SIG-M5 treated with dmso at 0.1 percent for 504 hours (cell line): ENCODE measurements at regions not wholly inside any gene's neighbourhood (a gene's known extent, or its start where the extent isn't known, plus 50 kb on each side); places are given as distances from the start of the nearest gene placed in this dataset.
A peak's percentile ranks its signal among the peaks of the same experiment; 100 is the strongest.

Experiments used
- DNase-seq: peaks from one replicate; lab custom pipeline; 2025; ENCODE audit not compliant: unreplicated experiment; lab: John Stamatoyannopoulos, UW

GRCh38 chr5:71943874-71944273, 163.4 kb upstream of the MAP1B start:
- DNase-seq = no peak

DNA sequence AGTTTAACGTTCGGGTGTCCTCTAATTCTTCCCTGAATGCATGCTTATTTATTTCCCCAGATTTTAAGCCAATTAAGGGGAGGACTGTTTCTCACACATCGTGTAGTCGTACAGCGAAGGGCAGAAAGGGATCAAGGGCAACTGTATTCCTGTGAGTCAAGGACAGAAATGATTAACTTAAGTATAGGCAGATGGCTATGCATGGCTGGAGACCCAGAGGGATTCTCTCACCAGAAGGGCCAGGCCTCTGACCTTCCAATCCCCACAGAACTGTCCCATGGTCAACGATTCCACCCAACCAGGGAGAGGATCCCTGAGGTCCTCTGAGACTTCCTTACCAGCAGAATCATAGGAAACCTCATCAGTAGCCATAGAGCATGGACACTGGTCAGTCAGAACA, 161.8 kb upstream of the MAP1B start:
- no peak for DNase-seq

GRCh38 chr5:71946343-71947030, 160.8 kb upstream of the MAP1B start:
- DNase-seq = no peak

GRCh38 chr5:71948206-71948605, 159.1 kb upstream of the MAP1B start:
- no peak for DNase-seq

GRCh38 chr5:71949772-71950171, 157.5 kb upstream of the MAP1B start:
- DNase-seq = no peak

DNA sequence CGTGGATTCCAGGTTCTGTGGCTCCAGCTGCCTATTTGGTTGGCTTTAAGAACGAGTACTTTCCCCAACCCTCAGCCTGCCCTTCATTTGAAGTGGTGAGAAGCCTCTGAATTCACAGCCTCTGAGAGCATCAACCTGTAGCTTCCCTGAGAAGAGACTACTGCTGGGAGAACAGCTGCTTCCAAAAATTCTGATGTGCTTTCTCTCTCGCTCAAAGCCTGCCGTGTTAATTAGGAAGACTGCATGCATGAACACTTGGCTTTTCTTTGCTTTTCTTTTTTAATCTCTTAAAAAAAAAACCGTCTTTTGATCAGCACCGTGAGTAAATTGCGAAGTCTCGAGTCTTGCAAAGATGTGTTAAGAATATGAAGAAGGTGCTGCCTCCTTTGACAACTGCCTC, 153.4 kb upstream of the MAP1B start:
- no peak for DNase-seq

DNA sequence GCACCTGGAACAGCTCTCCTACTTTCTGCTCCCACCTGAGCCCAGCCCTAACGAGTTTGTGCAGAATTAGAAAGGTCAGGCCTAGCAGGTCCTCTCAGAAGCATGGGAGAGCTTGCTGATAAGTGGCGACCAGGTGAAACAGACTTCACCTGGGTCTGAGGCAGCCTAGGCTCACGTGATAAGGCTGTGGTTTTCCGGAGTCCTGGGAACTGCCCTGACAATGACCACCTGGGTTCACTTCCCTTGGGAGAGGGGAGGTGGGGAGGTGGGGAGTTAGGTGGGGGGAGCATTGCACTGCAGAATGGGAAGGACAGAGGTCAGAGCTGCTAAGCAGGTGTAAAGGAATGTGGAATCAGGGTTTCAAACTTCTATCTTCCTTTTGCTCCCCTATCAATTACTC, 152.9 kb upstream of the MAP1B start:
- no peak for DNase-seq

GRCh38 chr5:71955723-71956122, 151.6 kb upstream of the MAP1B start:
- DNase-seq = no peak

GRCh38 chr5:71957292-71957898, 149.9 kb upstream of the MAP1B start:
- DNase-seq = no peak

GRCh38 chr5:71960195-71960594, 147.1 kb upstream of the MAP1B start:
- DNase-seq = no peak

DNA sequence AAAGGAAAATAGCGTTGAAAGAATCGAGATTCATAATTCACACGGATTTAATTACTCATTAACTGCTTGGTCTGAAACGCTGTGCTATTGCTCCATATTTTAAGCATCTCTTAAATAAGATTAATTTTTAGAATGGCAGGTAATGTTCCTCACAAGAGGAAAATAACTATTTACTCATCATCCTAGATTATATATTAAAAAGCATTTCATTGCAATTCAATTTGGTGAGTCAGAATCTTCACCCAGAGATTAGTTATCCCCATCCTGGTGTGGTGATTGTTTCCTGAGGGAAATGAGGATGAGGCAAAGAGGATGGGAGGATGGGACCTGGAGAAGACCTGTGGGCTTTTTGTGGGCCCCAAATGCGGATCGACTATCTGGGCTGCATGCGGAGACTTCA, 145.5 kb upstream of the MAP1B start:
- no peak for DNase-seq

DNA sequence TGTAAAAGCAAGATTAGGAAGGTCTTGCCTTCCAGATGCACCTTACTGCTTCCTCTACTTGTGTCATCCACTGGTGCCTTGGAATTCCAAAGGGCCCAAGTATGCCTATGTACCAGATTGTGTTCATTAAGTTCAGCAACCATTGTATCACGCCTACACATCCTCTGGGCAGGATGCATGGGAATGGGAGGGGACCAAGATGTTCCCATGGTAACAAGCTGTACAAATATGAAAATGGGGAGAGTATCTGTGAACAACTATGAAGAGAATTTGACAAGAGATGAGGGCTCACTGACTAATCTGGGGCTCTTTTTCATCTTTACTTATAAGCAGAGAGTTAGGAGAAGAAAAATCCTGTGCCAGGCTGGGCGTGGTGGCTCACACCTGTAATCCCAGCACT, 137.8 kb upstream of the MAP1B start:
- DNase-seq = no peak

- no peak for DNase-seq
These were observed 135.4 kb upstream of the MAP1B start for GRCh38 chr5:71971862-71972261.

- DNase-seq = no peak
These were observed 134.3 kb upstream of the MAP1B start for GRCh38 chr5:71972777-71973473.

- no peak for DNase-seq
These were observed 133.7 kb upstream of the MAP1B start for GRCh38 chr5:71973563-71973962.

GRCh38 chr5:71974165-71974564, 133.1 kb upstream of the MAP1B start:
- no peak for DNase-seq

- no peak for DNase-seq
These were observed 132.7 kb upstream of the MAP1B start for GRCh38 chr5:71974622-71975021.

DNA sequence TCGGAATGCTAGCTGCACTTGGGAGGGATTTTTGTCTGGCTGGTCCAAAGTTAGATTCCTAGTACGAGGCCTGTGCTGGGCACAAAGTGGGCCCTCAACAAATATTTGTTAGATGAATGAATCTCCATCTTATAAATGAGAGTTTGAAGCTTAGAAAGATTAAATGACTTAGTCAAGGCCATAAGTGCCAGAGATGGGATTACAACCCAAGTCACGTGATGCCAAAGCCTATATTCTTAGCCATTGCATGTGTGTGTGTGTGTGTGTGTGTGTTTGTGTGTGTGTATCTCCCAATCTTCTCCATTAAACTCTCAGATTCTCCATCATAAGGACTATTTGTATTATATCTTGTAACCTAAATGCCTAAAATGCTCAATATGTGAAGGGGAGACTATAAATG, 130.8 kb upstream of the MAP1B start:
- DNase-seq = no peak

- no peak for DNase-seq
These were observed 130.0 kb upstream of the MAP1B start for GRCh38 chr5:71977311-71977710.

DNA sequence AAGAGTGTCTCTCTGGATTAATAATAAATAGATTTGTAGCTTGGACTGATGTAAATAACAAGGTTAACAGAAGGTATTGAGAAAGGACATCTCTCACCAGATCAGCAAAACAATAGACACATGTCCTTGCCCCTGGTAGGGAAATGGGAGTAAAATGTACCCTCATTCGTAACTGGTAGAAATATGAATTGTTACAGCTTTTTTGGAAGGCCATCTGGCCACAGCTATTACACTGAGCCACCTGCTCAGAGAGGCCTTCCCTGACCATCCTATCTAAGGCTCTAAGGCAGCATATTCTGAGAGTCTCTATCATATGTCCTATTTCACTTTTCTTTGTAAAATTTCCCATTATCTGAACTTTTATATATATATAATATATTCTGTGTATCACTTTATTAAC, 129.1 kb upstream of the MAP1B start:
- DNase-seq = no peak

GRCh38 chr5:71982717-71983395, 124.4 kb upstream of the MAP1B start:
- peak; percentile 9 for DNase-seq

- DNase-seq = no peak
These were observed 121.2 kb upstream of the MAP1B start for GRCh38 chr5:71986101-71986500.
